Lung (tissue), 11 donors: ENCODE measurements at regions not wholly inside any gene's neighbourhood (a gene's known extent, or its start where the extent isn't known, plus 50 kb on each side); places are given as distances from the start of the nearest gene placed in this dataset.

ENCODE experiments used
- ATAC-seq: fragments of 200-7000 bp; cut with Tn5 transposase; one replicate; pipeline ENCODE4 v1.9.1; 2020; ENCODE audit warnings: moderate number of reproducible peaks; ENCODE audit not compliant: insufficient read depth, low FRiP score
- DNase-seq, 3 donors: peaks; one replicate each; pipeline ENCODE4 v3.0.0-alpha.2; 2013 to 2017
- H3K27ac ChIP-seq, 2 donors: one replicate each; pipeline ENCODE4 v1.5.1; 2013; ENCODE audit warnings: mild to moderate bottlenecking in 2 of 2, moderate library complexity in 2 of 2, control low read depth in 1 of 2, inconsistent platforms in 1 of 2, low read depth in 1 of 2, low read length in 1 of 2
- H3K27me3 ChIP-seq, 3 donors: one replicate each; pipeline ENCODE4 v1.5.1; 2013; ENCODE audit warnings: low read length in 2 of 3; ENCODE audit not compliant: control insufficient read depth in 3 of 3, insufficient read depth in 3 of 3
- H3K36me3 ChIP-seq, 4 donors: one replicate each; pipeline ENCODE4 v1.5.1; 2013; ENCODE audit warnings: low read length in 4 of 4, mild to moderate bottlenecking in 1 of 4, moderate library complexity in 1 of 4; ENCODE audit not compliant: control insufficient read depth in 4 of 4, insufficient read depth in 4 of 4
- H3K4me1 ChIP-seq, 5 donors: one replicate each; pipeline ENCODE4 v1.5.1; 2013; ENCODE audit warnings: low read length in 5 of 5, mild to moderate bottlenecking in 2 of 5, moderate library complexity in 1 of 5; ENCODE audit not compliant: control insufficient read depth in 5 of 5, insufficient read depth in 5 of 5
- H3K4me3 ChIP-seq: one replicate; pipeline ENCODE4 v1.5.1; 2013; ENCODE audit warnings: mild to moderate bottlenecking, control low read depth, moderate library complexity
- H3K9ac ChIP-seq, 2 donors: one replicate each; pipeline ENCODE4 v1.5.1; 2013; ENCODE audit warnings: low read length in 2 of 2, control low read depth in 1 of 2; ENCODE audit not compliant: insufficient read depth in 1 of 2
- H3K9me3 ChIP-seq, 4 donors: one replicate each; pipeline ENCODE4 v1.5.1; 2013; ENCODE audit warnings: low read length in 3 of 4, mild to moderate bottlenecking in 1 of 4, moderate library complexity in 1 of 4; ENCODE audit not compliant: control insufficient read depth in 4 of 4, insufficient read depth in 3 of 4
- WGBS, 2 donors: extraction: QIAGEN DNeasy Blood & Tissue Kit; methylation state at CpG; one replicate each; pipeline ENCODE4 v1.1.7; 2013; 5-methylcytosine and 5-hydroxymethylcytosine counted together
- TF ChIP-seq, protein P1 (sequence below): IDR thresholded peaks from 2 replicates; pipeline ENCODE4 v1.5.1; 2012; ENCODE audit warnings: mild to moderate bottlenecking; ENCODE audit errors: control extremely low read depth, extremely low read depth
- donor health status: control.
- donor health status: control.
- donor health status: Bipolar disorder and iron deficiency.
- donor health status: healthy.
- donor health status: DM: yes; HTN: yes; CAD: no.

DNA sequence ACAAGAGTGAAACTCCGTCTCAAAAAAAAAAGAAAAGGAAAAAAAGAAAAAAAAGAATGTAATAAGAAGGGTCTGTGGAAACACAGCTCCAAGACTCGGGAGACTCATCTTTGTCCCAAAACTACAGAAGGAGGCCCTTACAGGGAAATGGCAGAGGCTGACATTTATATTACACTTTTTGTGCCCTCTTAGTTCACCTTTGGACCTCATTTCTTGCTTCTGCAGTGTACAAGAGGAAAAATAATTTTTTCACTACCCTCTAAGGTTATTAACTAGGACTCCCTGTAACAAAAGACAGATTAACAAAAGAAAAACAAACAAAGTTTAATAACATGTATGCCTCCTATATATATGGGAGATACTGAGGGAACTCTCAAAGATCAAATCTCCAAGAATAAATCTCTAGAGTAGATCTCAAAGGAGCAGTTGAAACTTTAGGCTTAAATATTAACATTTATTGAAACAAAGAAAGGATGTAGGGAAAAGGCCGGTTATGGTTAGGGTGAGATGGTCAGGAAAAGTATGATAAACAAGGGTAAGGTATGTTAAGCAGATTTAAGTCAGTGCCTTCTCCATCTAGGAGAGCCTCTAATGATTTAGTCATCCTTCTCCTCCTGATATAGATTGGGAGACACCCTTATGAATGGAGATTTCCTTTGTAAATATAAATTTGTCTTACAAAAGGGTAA lies 121.3 kb upstream of the JADE1 start:
- WGBS, 2 donors = 75 to 85% methylated on average over 3 of the region's 3 CpGs
- Histone ChIP-seq H3K4me3 (no peak overlapping the region), H3K36me3 (no peaks in the 10 kb centered on the region), H3K4me1 (no peaks in the 10 kb centered on the region), H3K9ac (no peak overlapping the region), H3K27me3 (no peaks in the 10 kb centered on the region), H3K27ac (no peak overlapping the region), H3K9me3 (peaks cover 0 to 1% (median 0%) of the 10 kb centered on the region in 4 donors)
- TF ChIP-seq, protein P1, sequence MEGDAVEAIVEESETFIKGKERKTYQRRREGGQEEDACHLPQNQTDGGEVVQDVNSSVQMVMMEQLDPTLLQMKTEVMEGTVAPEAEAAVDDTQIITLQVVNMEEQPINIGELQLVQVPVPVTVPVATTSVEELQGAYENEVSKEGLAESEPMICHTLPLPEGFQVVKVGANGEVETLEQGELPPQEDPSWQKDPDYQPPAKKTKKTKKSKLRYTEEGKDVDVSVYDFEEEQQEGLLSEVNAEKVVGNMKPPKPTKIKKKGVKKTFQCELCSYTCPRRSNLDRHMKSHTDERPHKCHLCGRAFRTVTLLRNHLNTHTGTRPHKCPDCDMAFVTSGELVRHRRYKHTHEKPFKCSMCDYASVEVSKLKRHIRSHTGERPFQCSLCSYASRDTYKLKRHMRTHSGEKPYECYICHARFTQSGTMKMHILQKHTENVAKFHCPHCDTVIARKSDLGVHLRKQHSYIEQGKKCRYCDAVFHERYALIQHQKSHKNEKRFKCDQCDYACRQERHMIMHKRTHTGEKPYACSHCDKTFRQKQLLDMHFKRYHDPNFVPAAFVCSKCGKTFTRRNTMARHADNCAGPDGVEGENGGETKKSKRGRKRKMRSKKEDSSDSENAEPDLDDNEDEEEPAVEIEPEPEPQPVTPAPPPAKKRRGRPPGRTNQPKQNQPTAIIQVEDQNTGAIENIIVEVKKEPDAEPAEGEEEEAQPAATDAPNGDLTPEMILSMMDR = no peak
- no peak for DNase-seq
- no peak for ATAC-seq

DNA sequence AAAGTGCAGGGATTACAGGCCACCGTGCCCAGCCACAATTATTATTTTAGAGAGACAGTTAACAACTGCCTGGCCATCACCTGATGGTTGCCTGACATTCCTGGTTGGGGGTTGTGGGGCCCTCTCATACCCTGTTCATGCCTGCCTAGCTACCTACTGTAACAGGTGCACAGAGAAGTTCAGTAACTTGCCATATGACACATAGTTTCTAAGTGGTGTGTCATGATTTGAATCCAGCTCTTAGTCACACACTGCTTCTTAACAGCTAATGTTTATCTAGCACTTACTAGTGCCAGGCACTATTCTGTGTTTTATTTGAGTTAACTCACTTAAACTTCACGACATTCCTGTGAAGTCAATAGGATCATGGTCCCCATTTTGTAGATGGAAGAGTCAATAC lies 122.7 kb upstream of the JADE1 start:
- Histone ChIP-seq H3K27me3 (no peaks in the 10 kb centered on the region), H3K36me3 (no peaks in the 10 kb centered on the region), H3K4me3 (no peak overlapping the region), H3K9ac (no peak overlapping the region), H3K27ac (no peak overlapping the region), H3K4me1 (no peaks in the 10 kb centered on the region), H3K9me3 (peaks cover 0 to 1% (median 0%) of the 10 kb centered on the region in 4 donors)
- TF ChIP-seq, protein P1 = no peak
- DNase-seq (no peak), ATAC-seq (no peak)
- WGBS, 2 donors = 86 to 94% methylated on average over 2 of the region's 2 CpGs

GRCh38 chr4:128686032-128686465 lies 123.5 kb upstream of the JADE1 start:
- H3K4me1 ChIP-seq = no peaks in the 10 kb centered on the region
- no peak for ATAC-seq
- no peak for DNase-seq
- H3K4me3 ChIP-seq = no peak overlapping the region
- H3K9me3 ChIP-seq = peaks cover 0 to 1% (median 0%) of the 10 kb centered on the region in 4 donors
- H3K9ac ChIP-seq = no peak overlapping the region
- no peaks in the 10 kb centered on the region for H3K27me3 ChIP-seq
- no peak overlapping the region for H3K27ac ChIP-seq
- WGBS, 2 donors = 75 to 89% methylated on average over 2 of the region's 2 CpGs
- H3K36me3 ChIP-seq = no peaks in the 10 kb centered on the region
- TF ChIP-seq, protein P1 = no peak

GRCh38 chr4:128684016-128684415 lies 125.5 kb upstream of the JADE1 start:
- Histone ChIP-seq H3K9ac (no peak overlapping the region), H3K4me3 (no peak overlapping the region), H3K27me3 (no peaks in the 10 kb centered on the region), H3K9me3 (peaks cover 0 to 1% (median 0%) of the 10 kb centered on the region in 4 donors), H3K4me1 (peaks cover 0 to under 1% (median 0%) of the 10 kb centered on the region in 5 donors), H3K36me3 (no peaks in the 10 kb centered on the region), H3K27ac (no peak overlapping the region)
- TF ChIP-seq, protein P1 = no peak
- ATAC-seq (no peak), DNase-seq (no peak)
- 74 to 84% methylated on average over 2 of the region's 2 CpGs for WGBS, 2 donors
